HEK293 (cell line): ENCODE measurements at regions not wholly inside any gene's neighbourhood (a gene's known extent, or its start where the extent isn't known, plus 50 kb on each side); places are given as distances from the start of the nearest gene placed in this dataset.
A peak's percentile ranks its signal among the peaks of the same experiment; 100 is the strongest.

Experiments used
- CTCF ChIA-PET: fragments of 350-600 bp; formaldehyde crosslinking; extraction: SDS; loops from one replicate; lab custom pipeline; 2021; ENCODE audit warnings: antibody characterized with exemption; lab: Yijun Ruan, JAX
- POLR2A ChIA-PET: fragments of 300-600 bp; formaldehyde crosslinking; extraction: SDS; loops from one replicate; lab custom pipeline; 2020; ENCODE audit warnings: antibody characterized with exemption, inconsistent platforms; lab: Yijun Ruan, JAX
- H3K27ac ChIP-seq: fragments of 200-500 bp; sonication (Bioruptor generic); 2 replicates; pipeline ENCODE4 v1.5.1; 2014; ENCODE audit warnings: low read depth, low read length, control low read depth, inconsistent platforms; ENCODE audit errors: extremely low read depth
- H3K36me3 ChIP-seq, 2 experiments: fragments of 200-500 bp in 1 of 2; sonication (Bioruptor generic) in 1 of 2; 1 replicate in 1 of 2; 2 replicates in 1 of 2; pipeline ENCODE4 v1.5.1; 2014 to 2017; ENCODE audit warnings: inconsistent platforms in 2 of 2, low read length in 2 of 2; ENCODE audit not compliant: control insufficient read depth in 2 of 2, insufficient read depth in 1 of 2
- H3K4me1 ChIP-seq: fragments of 200-500 bp; sonication (Bioruptor generic); 2 replicates; pipeline ENCODE4 v1.5.1; 2014; ENCODE audit warnings: mild to moderate bottlenecking, low read length, inconsistent platforms; ENCODE audit not compliant: control insufficient read depth, insufficient read depth
- H3K4me3 ChIP-seq: 2 replicates; pipeline ENCODE4 v1.5.1; 2011; ENCODE audit warnings: low read depth, mild to moderate bottlenecking, control low read depth, low read length, moderate library complexity
- H3K9me3 ChIP-seq: fragments of 200-500 bp; sonication (Bioruptor generic); 2 replicates; pipeline ENCODE4 v1.5.1; 2014; ENCODE audit warnings: low read depth, low read length, inconsistent platforms; ENCODE audit not compliant: control insufficient read depth, insufficient read depth
- GLIS1 ChIP-seq: fragments of 450-650 bp; formaldehyde crosslinking; IDR thresholded peaks from 2 replicates; pipeline ENCODE4 v1.5.1; 2016; ENCODE audit warnings: missing biosample characterization, missing genetic modification characterization
- MYNN ChIP-seq: fragments of 450-650 bp; formaldehyde crosslinking; IDR thresholded peaks from 2 replicates; pipeline ENCODE4 v1.5.1; 2016; ENCODE audit warnings: missing biosample characterization, missing genetic modification characterization, borderline replicate concordance
- SCRT1 ChIP-seq: fragments of 450-650 bp; formaldehyde crosslinking; IDR thresholded peaks from 2 replicates; pipeline ENCODE4 v1.5.1; 2016; ENCODE audit warnings: missing biosample characterization, missing genetic modification characterization, borderline replicate concordance
- ZNF121 ChIP-seq: fragments of 450-650 bp; formaldehyde crosslinking; IDR thresholded peaks from 2 replicates; pipeline ENCODE4 v1.5.1; 2016; ENCODE audit warnings: missing biosample characterization, missing genetic modification characterization
- ZNF311 ChIP-seq: fragments of 450-650 bp; formaldehyde crosslinking; IDR thresholded peaks from 2 replicates; pipeline ENCODE4 v1.5.1; 2017; ENCODE audit warnings: missing biosample characterization, missing genetic modification characterization, borderline replicate concordance
- ZNF341 ChIP-seq: fragments of 450-650 bp; formaldehyde crosslinking; IDR thresholded peaks from 2 replicates; pipeline ENCODE4; 2016; ENCODE audit warnings: low read depth, missing biosample characterization, missing genetic modification characterization
- ZNF366 ChIP-seq: fragments of 450-650 bp; formaldehyde crosslinking; conservative IDR thresholded peaks from 2 replicates; pipeline ENCODE4 v1.5.1; 2016; ENCODE audit warnings: missing biosample characterization, missing genetic modification characterization
- ZNF529 ChIP-seq: fragments of 450-650 bp; formaldehyde crosslinking; IDR thresholded peaks from 2 replicates; pipeline ENCODE4 v1.5.1; 2017; ENCODE audit warnings: missing genetic modification characterization, missing biosample characterization; ENCODE audit not compliant: insufficient replicate concordance
- ZNF621 ChIP-seq: fragments of 450-650 bp; formaldehyde crosslinking; IDR thresholded peaks from 2 replicates; pipeline ENCODE4 v1.5.1; 2017; ENCODE audit warnings: missing biosample characterization, missing genetic modification characterization
- ZNF623 ChIP-seq: fragments of 450-650 bp; formaldehyde crosslinking; IDR thresholded peaks from 2 replicates; pipeline ENCODE4 v1.5.1; 2016; ENCODE audit warnings: missing biosample characterization, missing genetic modification characterization
- ZNF624 ChIP-seq: fragments of 450-650 bp; formaldehyde crosslinking; IDR thresholded peaks from 2 replicates; pipeline ENCODE4 v1.5.1; 2017; ENCODE audit warnings: missing biosample characterization, missing genetic modification characterization
- ZNF677 ChIP-seq: fragments of 450-650 bp; IDR thresholded peaks from 2 replicates; pipeline ENCODE4 v1.5.0; 2018; ENCODE audit warnings: missing biosample characterization, mild to moderate bottlenecking, missing genetic modification characterization, moderate library complexity
- TF ChIP-seq, protein P1 (sequence below): fragments of 450-650 bp; formaldehyde crosslinking; IDR thresholded peaks from 2 replicates; pipeline ENCODE4 v1.5.1; 2016; ENCODE audit warnings: missing biosample characterization, missing genetic modification characterization
- TF ChIP-seq, protein P2 (sequence below): fragments of 450-650 bp; formaldehyde crosslinking; IDR thresholded peaks from 2 replicates; pipeline ENCODE4 v1.5.1; 2016; ENCODE audit warnings: missing biosample characterization, missing genetic modification characterization

DNA sequence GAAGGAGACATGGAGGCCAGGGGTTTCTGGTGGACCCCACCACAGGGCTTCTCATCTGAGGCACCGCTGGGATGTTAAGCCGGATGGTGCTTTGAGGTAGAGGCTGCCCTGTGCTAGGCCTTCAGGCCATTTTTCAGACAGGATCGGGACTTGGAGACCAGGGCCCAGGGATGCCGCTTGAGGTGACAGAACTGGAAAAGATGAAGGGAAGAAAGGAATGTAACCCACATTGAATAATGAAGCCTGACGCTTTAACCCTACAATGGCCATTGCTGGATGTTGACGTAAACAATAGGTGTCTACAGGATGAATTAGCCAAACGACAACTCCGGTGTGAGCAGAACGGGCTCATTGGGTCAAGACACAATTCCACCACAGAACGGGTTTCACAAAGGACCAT, 62.5 kb downstream of the CEBPB start (continued):
- TF ChIP-seq ZNF366 (tag by site-specific recombination), result no peak
- no peak for TF ChIP-seq ZNF623 (tag by site-specific recombination)
- TF ChIP-seq ZNF311 (tag by site-specific recombination), result no peak
- TF ChIP-seq, all 188 proteins: peak for 0

DNA sequence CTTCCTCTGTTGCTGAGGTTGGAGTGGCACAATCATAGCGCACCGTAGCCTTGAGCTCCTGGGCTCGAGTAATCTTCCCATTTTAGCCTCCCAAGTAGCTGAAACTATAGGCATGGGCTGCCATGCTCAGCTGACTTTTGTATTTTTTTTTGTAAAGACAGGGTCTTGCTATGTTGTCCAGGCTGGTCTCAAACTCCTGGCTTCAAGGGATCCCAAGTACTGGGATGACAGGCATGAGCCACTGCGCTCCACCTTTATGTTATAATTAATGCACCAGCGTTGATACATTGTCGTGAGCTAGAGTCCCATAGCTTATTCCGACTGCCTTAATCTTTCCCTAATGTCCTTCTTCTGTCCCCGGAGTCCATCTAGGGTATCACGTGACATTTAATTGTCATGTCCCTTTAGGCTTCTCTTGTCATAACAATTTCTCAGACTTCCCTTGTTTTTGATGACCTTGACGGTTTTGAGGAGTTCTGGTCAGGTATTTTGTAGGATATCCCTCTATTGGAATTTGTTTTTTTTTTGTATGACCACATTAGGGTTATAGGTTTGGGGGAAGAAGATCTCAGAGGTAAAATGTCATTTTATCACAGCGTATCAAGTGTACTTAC, 63.9 kb downstream of the CEBPB start:
- H3K4me3 ChIP-seq, result no peak overlapping the region
- TF ChIP-seq ZNF121, result 0 out of 2 replicates have a peak, but pooled peaks have one; percentile 48
- TF ChIP-seq, protein P1, sequence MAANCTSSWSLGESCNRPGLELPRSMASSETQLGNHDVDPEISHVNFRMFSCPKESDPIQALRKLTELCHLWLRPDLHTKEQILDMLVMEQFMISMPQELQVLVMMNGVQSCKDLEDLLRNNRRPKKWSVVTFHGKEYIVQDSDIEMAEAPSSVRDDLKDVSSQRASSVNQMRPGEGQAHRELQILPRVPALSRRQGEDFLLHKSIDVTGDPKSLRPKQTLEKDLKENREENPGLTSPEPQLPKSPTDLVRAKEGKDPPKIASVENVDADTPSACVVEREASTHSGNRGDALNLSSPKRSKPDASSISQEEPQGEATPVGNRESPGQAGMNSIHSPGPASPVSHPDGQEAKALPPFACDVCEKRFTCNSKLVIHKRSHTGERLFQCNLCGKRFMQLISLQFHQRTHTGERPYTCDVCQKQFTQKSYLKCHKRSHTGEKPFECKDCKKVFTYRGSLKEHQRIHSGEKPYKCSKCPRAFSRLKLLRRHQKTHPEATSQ (tag by site-specific recombination), result no peak
- no peak overlapping the region for H3K27ac ChIP-seq
- H3K4me1 ChIP-seq, result no peaks in the 10 kb centered on the region
- CTCF ChIA-PET, result no interaction called here
- H3K36me3 ChIP-seq, result no peaks in the 10 kb centered on the region
- POLR2A ChIA-PET, result interaction anchor here (0.7 kb wide), 1 partner anchor 259 kb away, joined by 3 read pairs; no protein-coding TSS in a partner anchor
- no peaks in the 10 kb centered on the region for H3K9me3 ChIP-seq

DNA sequence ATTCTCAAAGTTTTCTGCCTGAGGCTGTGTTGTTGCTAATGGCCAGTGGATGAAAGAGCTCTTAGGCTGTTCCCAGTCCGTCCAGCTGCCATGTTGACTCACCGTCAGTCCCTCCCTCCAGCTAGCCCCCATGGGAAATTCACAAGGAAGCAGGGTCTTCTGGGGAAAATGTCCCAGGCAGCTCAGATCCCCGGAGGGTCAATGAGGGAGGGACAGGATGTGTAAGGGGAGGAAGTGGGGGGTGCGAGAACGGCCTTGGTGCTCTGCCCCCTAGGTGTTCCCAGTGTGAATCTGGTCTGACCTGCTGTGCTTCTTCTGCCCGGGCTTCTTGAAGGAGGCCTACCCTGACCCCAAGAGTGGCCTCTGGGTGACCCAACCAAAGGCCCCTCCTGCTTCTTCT, 65.9 kb downstream of the CEBPB start:
- Histone ChIP-seq H3K27ac (no peak overlapping the region), H3K36me3 (no peaks in the 10 kb centered on the region)
- TF ChIP-seq, protein P2, sequence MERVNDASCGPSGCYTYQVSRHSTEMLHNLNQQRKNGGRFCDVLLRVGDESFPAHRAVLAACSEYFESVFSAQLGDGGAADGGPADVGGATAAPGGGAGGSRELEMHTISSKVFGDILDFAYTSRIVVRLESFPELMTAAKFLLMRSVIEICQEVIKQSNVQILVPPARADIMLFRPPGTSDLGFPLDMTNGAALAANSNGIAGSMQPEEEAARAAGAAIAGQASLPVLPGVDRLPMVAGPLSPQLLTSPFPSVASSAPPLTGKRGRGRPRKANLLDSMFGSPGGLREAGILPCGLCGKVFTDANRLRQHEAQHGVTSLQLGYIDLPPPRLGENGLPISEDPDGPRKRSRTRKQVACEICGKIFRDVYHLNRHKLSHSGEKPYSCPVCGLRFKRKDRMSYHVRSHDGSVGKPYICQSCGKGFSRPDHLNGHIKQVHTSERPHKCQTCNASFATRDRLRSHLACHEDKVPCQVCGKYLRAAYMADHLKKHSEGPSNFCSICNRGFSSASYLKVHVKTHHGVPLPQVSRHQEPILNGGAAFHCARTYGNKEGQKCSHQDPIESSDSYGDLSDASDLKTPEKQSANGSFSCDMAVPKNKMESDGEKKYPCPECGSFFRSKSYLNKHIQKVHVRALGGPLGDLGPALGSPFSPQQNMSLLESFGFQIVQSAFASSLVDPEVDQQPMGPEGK, result no peak
- peak; percentile 67 for TF ChIP-seq ZNF341 (tag by site-specific recombination)
- TF ChIP-seq ZNF677, result no peak
- no peak for TF ChIP-seq MYNN
- no peak for TF ChIP-seq ZNF624 (tag by site-specific recombination)
- no peak for TF ChIP-seq GLIS1 (tag by site-specific recombination)
- TF ChIP-seq, all 188 proteins: peak for 1
- POLR2A ChIA-PET, result no interaction called here
- H3K4me3 ChIP-seq, result no peak overlapping the region
- CTCF ChIA-PET, result interaction anchor here (0.6 kb wide), 1 partner anchor 431 kb away, joined by 3 read pairs; no protein-coding TSS in a partner anchor
- H3K9me3 ChIP-seq, result no peaks in the 10 kb centered on the region
- H3K4me1 ChIP-seq, result no peaks in the 10 kb centered on the region

DNA sequence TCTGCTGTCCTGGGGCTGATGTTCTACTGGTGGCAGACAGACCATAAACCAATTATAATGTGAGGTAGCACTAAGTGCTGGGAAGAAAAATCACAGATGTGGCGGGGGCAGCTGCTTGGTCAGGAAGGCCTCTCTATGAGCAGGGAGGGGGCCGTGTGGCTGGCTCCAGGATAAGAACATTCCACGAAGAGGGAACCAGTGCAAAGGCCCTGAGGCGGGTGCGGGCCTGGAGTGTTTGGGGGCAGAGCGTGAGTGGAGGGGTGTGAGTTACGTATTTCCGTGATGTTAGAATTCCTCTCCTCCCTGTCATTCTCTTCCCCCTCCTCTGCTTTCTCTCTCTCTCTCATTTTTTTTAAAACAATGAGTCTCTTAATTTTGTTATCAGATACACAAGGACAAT, 67.2 kb downstream of the CEBPB start:
- TF ChIP-seq ZNF621 (tag by site-specific recombination) (no peak), SCRT1 (tag by site-specific recombination) (no peak), ZNF529 (no peak), ZNF623 (tag by site-specific recombination) (peak; percentile 92)
- H3K4me3 ChIP-seq, result no peak overlapping the region
- no peak overlapping the region for H3K27ac ChIP-seq
- POLR2A ChIA-PET, result no interaction called here
- CTCF ChIA-PET, result no interaction called here
- no peaks in the 10 kb centered on the region for H3K4me1 ChIP-seq
- H3K9me3 ChIP-seq, result no peaks in the 10 kb centered on the region
- no peaks in the 10 kb centered on the region for H3K36me3 ChIP-seq
